PC-3 (cell line): ENCODE measurements at regions not wholly inside any gene's neighbourhood (a gene's known extent, or its start where the extent isn't known, plus 50 kb on each side); places are given as distances from the start of the nearest gene placed in this dataset.
"Not testable (repeated sequence)": the region's sequence is repeated elsewhere in the genome, so short reads cannot be mapped to it uniquely, and the experiment has no call there.

Experiments
- ATAC-seq: fragments of 200-7000 bp; cut with Tn5 transposase; 2 replicates; pipeline ENCODE4 v1.9.1; 2020; ENCODE audit warnings: mild to moderate bottlenecking, moderate library complexity
- BruUV-seq: library from RNA; stranded (reverse); fragments of 400-500 nt; replicated peaks from 2 replicates; lab custom pipeline; 2021; lab: Mats Ljungman, UMichigan
- CTCF ChIA-PET: fragments of 300-600 bp; sonication (Branson Sonifier 250); formaldehyde crosslinking; loops from one replicate; lab custom pipeline; 2022; ENCODE audit warnings: antibody characterized with exemption; lab: Charles Lee
- POLR2A ChIA-PET: fragments of 300-600 bp; sonication (Branson Sonifier 250); formaldehyde crosslinking; loops from one replicate; lab custom pipeline; 2022; ENCODE audit warnings: antibody characterized with exemption; ENCODE audit not compliant: unreplicated experiment; lab: Charles Lee
- DNase-seq: peaks from one replicate; pipeline ENCODE4 v3.0.0-alpha.2; 2015
- H2AFZ ChIP-seq: fragments of 300-600 bp; sonication (generic); 2 replicates; pipeline ENCODE4 v1.6.0; 2016; ENCODE audit warnings: antibody characterized with exemption, low read length
- H3F3A ChIP-seq: fragments of 300-600 bp; sonication (generic); one replicate; pipeline ENCODE4 v1.6.0; 2017; ENCODE audit warnings: antibody characterized with exemption, low read length, control low read depth, mild to moderate bottlenecking; ENCODE audit not compliant: unreplicated experiment
- H3K27ac ChIP-seq: fragments of 300-600 bp; sonication (generic); 2 replicates; pipeline ENCODE4 v1.5.1; 2016; ENCODE audit warnings: mild to moderate bottlenecking, low read length
- H3K27me3 ChIP-seq: fragments of 300-600 bp; sonication (generic); 2 replicates; pipeline ENCODE4 v1.6.1; 2016; ENCODE audit warnings: low read length, mixed read lengths
- H3K36me3 ChIP-seq: fragments of 300-600 bp; sonication (generic); 2 replicates; pipeline ENCODE4 v1.6.1; 2016; ENCODE audit warnings: low read depth, mixed run types, low read length, mixed read lengths
- H3K4me1 ChIP-seq: fragments of 300-600 bp; sonication (generic); 2 replicates; pipeline ENCODE4 v1.5.1; 2016; ENCODE audit warnings: low read length; ENCODE audit not compliant: insufficient read depth
- H3K4me2 ChIP-seq: fragments of 300-600 bp; sonication (generic); 2 replicates; pipeline ENCODE4 v1.6.0; 2016; ENCODE audit warnings: low read length
- H3K4me3 ChIP-seq: fragments of 300-600 bp; sonication (generic); 2 replicates; pipeline ENCODE4 v1.5.1; 2016; ENCODE audit warnings: mild to moderate bottlenecking, low read length, mixed read lengths
- H3K79me2 ChIP-seq: fragments of 300-600 bp; sonication (generic); 2 replicates; pipeline ENCODE4 v1.6.1; 2017; ENCODE audit warnings: low read length, mixed read lengths
- H3K9ac ChIP-seq: fragments of 300-600 bp; sonication (generic); 2 replicates; pipeline ENCODE4 v1.6.0; 2016; ENCODE audit warnings: mild to moderate bottlenecking, low read length
- H3K9me2 ChIP-seq: fragments of 300-600 bp; sonication (generic); replicated peaks from 2 replicates; pipeline ENCODE4 v1.6.1; 2016; ENCODE audit warnings: mixed run types, low read length, mixed read lengths
- H3K9me3 ChIP-seq: fragments of 300-600 bp; sonication (generic); 2 replicates; pipeline ENCODE4 v1.6.1; 2016; ENCODE audit warnings: low read length, mixed read lengths
- H4K20me1 ChIP-seq: fragments of 300-600 bp; sonication (generic); 2 replicates; pipeline ENCODE4 v1.6.1; 2016; ENCODE audit warnings: low read length, mixed read lengths
- EZH2 ChIP-seq: fragments of 300-600 bp; sonication (generic); IDR thresholded peaks from one replicate; pipeline ENCODE4 v1.6.1; 2017; ENCODE audit warnings: antibody characterized with exemption, mild to moderate bottlenecking, low read length; ENCODE audit not compliant: unreplicated experiment
- EZH2phosphoT487 ChIP-seq: fragments of 300-600 bp; sonication (generic); IDR thresholded peaks from 2 replicates; pipeline ENCODE4 v1.6.1; 2018; ENCODE audit warnings: mild to moderate bottlenecking, antibody characterized with exemption, low read length, borderline replicate concordance
- intact Hi-C: fragments of 100-400 bp; cut with micrococcal nuclease; formaldehyde crosslinking; loops from 2 replicates; pipeline ENCODE4 v1.9.0; 2023
- TF ChIP-seq, protein P1 (sequence below): fragments of 300-600 bp; sonication (generic); conservative IDR thresholded peaks from 2 replicates; pipeline ENCODE4 v1.5.1; 2017; ENCODE audit warnings: antibody characterized with exemption, low read depth, mild to moderate bottlenecking, low read length

DNA sequence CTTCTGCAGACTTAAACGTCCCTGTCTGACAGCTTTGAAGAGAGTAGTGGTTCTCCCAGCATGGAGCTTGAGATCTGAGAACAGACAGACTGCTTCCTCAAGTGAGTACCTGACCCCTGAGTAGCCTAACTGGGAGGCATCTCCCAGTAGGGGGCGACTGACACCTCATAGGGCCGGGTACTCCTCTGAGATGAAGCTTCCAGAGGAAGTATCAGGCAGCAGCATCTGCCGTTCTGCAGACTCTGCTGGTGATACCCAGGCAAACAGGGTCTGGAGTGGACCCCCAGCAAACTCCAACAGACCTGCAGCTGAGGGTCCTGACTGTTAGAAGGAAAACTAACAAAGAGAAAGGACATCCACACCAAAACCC lies 174.4 kb downstream of the LRRC70 start:
- H3K27ac ChIP-seq, H3K9me2 ChIP-seq, ATAC-seq, H3K9ac ChIP-seq, BruUV-seq, H3K27me3 ChIP-seq, H3K9me3 ChIP-seq, DNase-seq, CTCF ChIA-PET, H3K4me1 ChIP-seq, H3K4me3 ChIP-seq, intact Hi-C loops, H3K4me2 ChIP-seq, H3K79me2 ChIP-seq, H3F3A ChIP-seq, H4K20me1 ChIP-seq, H3K36me3 ChIP-seq, POLR2A ChIA-PET, H2AFZ ChIP-seq: not testable (repeated sequence)

DNA sequence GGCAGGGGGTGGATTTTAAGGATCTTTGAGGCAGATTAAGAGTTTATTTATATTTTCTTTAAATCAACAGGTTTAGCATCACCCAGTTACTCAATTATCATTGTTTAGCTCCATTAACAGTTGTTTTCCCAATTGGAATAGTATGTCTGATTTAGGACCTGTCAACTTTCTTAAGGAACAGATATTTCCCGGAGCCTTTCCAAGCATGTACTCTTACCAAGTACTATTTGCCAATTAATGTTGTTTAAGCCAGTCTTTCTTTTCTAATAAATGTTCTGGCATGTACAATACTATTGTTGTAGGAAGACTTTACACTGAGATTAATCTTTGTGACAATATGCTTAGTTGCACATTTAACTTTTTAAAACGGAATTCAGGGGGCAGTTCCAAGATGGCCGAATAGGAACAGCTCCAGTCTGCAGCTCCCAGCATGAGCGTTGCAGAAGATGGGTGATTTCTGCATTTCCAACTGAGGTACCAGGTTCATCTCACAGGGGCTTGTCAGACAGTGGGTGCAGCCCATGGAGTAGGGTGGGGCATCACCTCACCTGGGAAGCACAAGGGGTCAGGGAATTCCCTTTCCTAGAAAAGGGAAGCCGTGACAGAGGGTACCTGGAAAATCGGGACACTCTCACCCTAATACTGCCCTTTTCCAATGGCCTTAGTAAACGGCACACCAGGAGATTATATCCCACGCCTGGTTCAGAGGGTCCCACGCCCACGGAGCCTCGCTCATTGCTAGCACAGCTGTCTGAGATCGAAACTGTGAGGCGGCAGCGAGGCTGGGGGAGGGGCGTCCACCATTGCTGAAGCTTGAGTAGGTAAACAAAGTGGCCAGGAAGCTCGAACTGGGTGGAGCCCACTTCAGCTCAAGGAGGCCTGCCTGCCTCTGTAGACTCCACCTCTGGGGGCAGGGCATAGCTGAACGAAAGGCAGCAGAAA lies 173.7 kb downstream of the LRRC70 start:
- CTCF ChIA-PET, H3K27me3 ChIP-seq, H3K9me3 ChIP-seq, H3K9ac ChIP-seq, H3K27ac ChIP-seq, H4K20me1 ChIP-seq, intact Hi-C loops, H3K4me3 ChIP-seq, H3K36me3 ChIP-seq, H3K4me2 ChIP-seq, DNase-seq, H3K9me2 ChIP-seq, POLR2A ChIA-PET, H3F3A ChIP-seq, H3K79me2 ChIP-seq, ATAC-seq, H2AFZ ChIP-seq, H3K4me1 ChIP-seq, BruUV-seq: not testable (repeated sequence)

DNA sequence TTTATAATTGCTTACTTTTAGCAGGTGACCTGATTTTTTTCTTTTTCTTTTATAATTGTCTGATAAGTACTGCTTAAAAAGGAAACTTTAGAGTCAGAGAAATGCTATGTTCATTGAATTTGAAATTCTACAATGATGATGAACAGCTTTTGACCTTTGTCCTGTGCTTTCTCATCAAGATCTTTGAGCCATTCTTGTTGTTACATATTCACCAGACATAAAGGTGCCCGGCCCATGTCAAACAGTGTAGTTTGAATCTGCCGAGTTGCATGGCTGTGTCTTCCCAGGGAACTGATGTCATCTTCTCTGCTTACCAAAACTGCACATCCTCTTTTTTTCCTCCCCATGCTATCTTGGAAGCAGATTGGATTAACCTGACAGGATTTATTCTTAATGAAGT lies 163.6 kb downstream of the LRRC70 start:
- POLR2A ChIA-PET: no interaction called here
- ATAC-seq: no peak
- intact Hi-C loops: no loop called here

More for the DNA sequence above, 163.6 kb downstream of the LRRC70 start:
- Histone ChIP-seq H4K20me1 (no peaks in the 10 kb centered on the region), H3K27ac (no peak overlapping the region), H3F3A (no peaks in the 10 kb centered on the region), H3K4me2 (no peak overlapping the region), H3K79me2 (no peaks in the 10 kb centered on the region), H3K36me3 (no peaks in the 10 kb centered on the region), H3K4me3 (no peak overlapping the region), H3K9ac (no peak overlapping the region), H3K4me1 (no peaks in the 10 kb centered on the region), H3K9me2 (no peaks in the 10 kb centered on the region), H3K9me3 (no peaks in the 10 kb centered on the region), H3K27me3 (no peaks in the 10 kb centered on the region; the same call in 1 of the 2 replicates), H2AFZ (no peak overlapping the region)
- DNase-seq: no peak
- no TSS peak for BruUV-seq
- TF ChIP-seq EZH2: no peak
- TF ChIP-seq, protein P1, sequence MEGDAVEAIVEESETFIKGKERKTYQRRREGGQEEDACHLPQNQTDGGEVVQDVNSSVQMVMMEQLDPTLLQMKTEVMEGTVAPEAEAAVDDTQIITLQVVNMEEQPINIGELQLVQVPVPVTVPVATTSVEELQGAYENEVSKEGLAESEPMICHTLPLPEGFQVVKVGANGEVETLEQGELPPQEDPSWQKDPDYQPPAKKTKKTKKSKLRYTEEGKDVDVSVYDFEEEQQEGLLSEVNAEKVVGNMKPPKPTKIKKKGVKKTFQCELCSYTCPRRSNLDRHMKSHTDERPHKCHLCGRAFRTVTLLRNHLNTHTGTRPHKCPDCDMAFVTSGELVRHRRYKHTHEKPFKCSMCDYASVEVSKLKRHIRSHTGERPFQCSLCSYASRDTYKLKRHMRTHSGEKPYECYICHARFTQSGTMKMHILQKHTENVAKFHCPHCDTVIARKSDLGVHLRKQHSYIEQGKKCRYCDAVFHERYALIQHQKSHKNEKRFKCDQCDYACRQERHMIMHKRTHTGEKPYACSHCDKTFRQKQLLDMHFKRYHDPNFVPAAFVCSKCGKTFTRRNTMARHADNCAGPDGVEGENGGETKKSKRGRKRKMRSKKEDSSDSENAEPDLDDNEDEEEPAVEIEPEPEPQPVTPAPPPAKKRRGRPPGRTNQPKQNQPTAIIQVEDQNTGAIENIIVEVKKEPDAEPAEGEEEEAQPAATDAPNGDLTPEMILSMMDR: no peak
- no peak for TF ChIP-seq EZH2phosphoT487
- CTCF ChIA-PET: no interaction called here
